Neural cell (in vitro differentiated cells): ENCODE measurements at regions not wholly inside any gene's neighbourhood (a gene's known extent, or its start where the extent isn't known, plus 50 kb on each side); places are given as distances from the start of the nearest gene placed in this dataset.

Experiments
- H2AFZ ChIP-seq: fragments of 200-600, 300-800 bp; sonication (generic), shearing (Covaris generic); 2 replicates; pipeline ENCODE4 v1.6.0; 2014; ENCODE audit warnings: low read depth, mild to moderate bottlenecking, antibody characterized with exemption, low read length, moderate library complexity
- H3F3A ChIP-seq: fragments of 200-600 bp; shearing (Covaris generic); 2 replicates; pipeline ENCODE4 v1.6.1; 2016; ENCODE audit warnings: mild to moderate bottlenecking, moderate library complexity, mixed read lengths, antibody characterized with exemption, low read length; ENCODE audit not compliant: insufficient read depth, poor library complexity, severe bottlenecking
- H3K27ac ChIP-seq: fragments of 200-600, 300-800 bp; sonication (generic), shearing (Covaris generic); 2 replicates; pipeline ENCODE4 v1.5.1; 2014; ENCODE audit warnings: mild to moderate bottlenecking, low read length, moderate library complexity
- H3K27me3 ChIP-seq: fragments of 300-800, 200-600 bp; sonication (generic), shearing (Covaris generic); 2 replicates; pipeline ENCODE4 v1.6.0; 2014; ENCODE audit warnings: mild to moderate bottlenecking, low read depth, low read length, moderate library complexity; ENCODE audit not compliant: insufficient read depth
- H3K36me3 ChIP-seq: fragments of 300-800, 200-600 bp; sonication (generic), shearing (Covaris generic); 2 replicates; pipeline ENCODE4 v1.5.1; 2014; ENCODE audit warnings: mild to moderate bottlenecking, antibody characterized with exemption, low read length, moderate library complexity; ENCODE audit not compliant: insufficient read depth
- H3K4me2 ChIP-seq: fragments of 300-800, 200-600 bp; sonication (generic), shearing (Covaris generic); 2 replicates; pipeline ENCODE4 v1.6.0; 2014; ENCODE audit warnings: mild to moderate bottlenecking, low read length
- H3K4me3 ChIP-seq: fragments of 300-800, 200-600 bp; sonication (generic), shearing (Covaris generic); 2 replicates; pipeline ENCODE4 v1.5.1; 2014; ENCODE audit warnings: mild to moderate bottlenecking, low read length, moderate library complexity
- H3K79me2 ChIP-seq: fragments of 200-600 bp; shearing (Covaris generic); replicated peaks from 2 replicates; pipeline ENCODE4 v1.6.0; 2014; ENCODE audit warnings: mild to moderate bottlenecking, low read length, moderate library complexity; ENCODE audit not compliant: insufficient read depth
- H3K9ac ChIP-seq: fragments of 300-800, 200-600 bp; sonication (generic), shearing (Covaris generic); 2 replicates; pipeline ENCODE4 v1.6.1; 2016; ENCODE audit warnings: mild to moderate bottlenecking, low read length, mixed read lengths
- H3K9me2 ChIP-seq: fragments of 200-600 bp; shearing (Covaris generic); 2 replicates; pipeline ENCODE4 v1.6.1; 2016; ENCODE audit warnings: mild to moderate bottlenecking, low read length, mixed read lengths; ENCODE audit not compliant: insufficient read depth
- H3K9me3 ChIP-seq: fragments of 200-600, 300-800 bp; sonication (generic), shearing (Covaris generic); 2 replicates; pipeline ENCODE4 v1.6.1; 2016; ENCODE audit warnings: mild to moderate bottlenecking, mixed run types, low read length, moderate library complexity, mixed read lengths
- H4K20me1 ChIP-seq: fragments of 200-600 bp; shearing (Covaris generic); 2 replicates; pipeline ENCODE4 v1.6.1; 2016; ENCODE audit warnings: mild to moderate bottlenecking, mixed run types; ENCODE audit not compliant: insufficient read depth
- CTCF ChIP-seq: fragments of 450-650 bp; IDR thresholded peaks from 2 replicates; pipeline ENCODE4 v1.5.1; 2014; ENCODE audit warnings: antibody characterized with exemption, mild to moderate bottlenecking, moderate library complexity; ENCODE audit not compliant: poor library complexity, severe bottlenecking
- EP300 ChIP-seq: fragments of 450-650 bp; conservative IDR thresholded peaks from 2 replicates; pipeline ENCODE4 v1.6.1; 2014; ENCODE audit warnings: antibody characterized with exemption, mild to moderate bottlenecking, moderate library complexity; ENCODE audit not compliant: poor library complexity, severe bottlenecking
- EZH2 ChIP-seq: fragments of 200-600, 300-800 bp; shearing (Covaris generic), sonication (generic); IDR thresholded peaks from 2 replicates; pipeline ENCODE4 v1.6.1; 2014; ENCODE audit warnings: antibody characterized with exemption, low read length, borderline replicate concordance, mild to moderate bottlenecking; ENCODE audit not compliant: insufficient read depth, poor library complexity, severe bottlenecking
- MXI1 ChIP-seq: fragments of 450-650 bp; conservative IDR thresholded peaks from 2 replicates; pipeline ENCODE4 v1.6.1; 2014; ENCODE audit warnings: antibody characterized with exemption, mild to moderate bottlenecking; ENCODE audit not compliant: poor library complexity, severe bottlenecking
- POLR2AphosphoS5 ChIP-seq: IDR thresholded peaks from 2 replicates; pipeline ENCODE4 v1.6.1; 2012
- RAD21 ChIP-seq: fragments of 450-650 bp; conservative IDR thresholded peaks from 2 replicates; pipeline ENCODE4 v1.6.1; 2014; ENCODE audit warnings: antibody characterized with exemption, mild to moderate bottlenecking, moderate library complexity
- SMC3 ChIP-seq: fragments of 450-650 bp; conservative IDR thresholded peaks from 2 replicates; pipeline ENCODE4 v1.6.1; 2014; ENCODE audit warnings: antibody characterized with exemption, mild to moderate bottlenecking, moderate library complexity; ENCODE audit not compliant: poor library complexity
- TAF1 ChIP-seq: IDR thresholded peaks from 2 replicates; pipeline ENCODE4 v1.6.1; 2012; ENCODE audit warnings: low read depth
- TF ChIP-seq, protein P1 (sequence below): IDR thresholded peaks from 2 replicates; pipeline ENCODE4 v1.6.1; 2012; ENCODE audit warnings: borderline replicate concordance

DNA sequence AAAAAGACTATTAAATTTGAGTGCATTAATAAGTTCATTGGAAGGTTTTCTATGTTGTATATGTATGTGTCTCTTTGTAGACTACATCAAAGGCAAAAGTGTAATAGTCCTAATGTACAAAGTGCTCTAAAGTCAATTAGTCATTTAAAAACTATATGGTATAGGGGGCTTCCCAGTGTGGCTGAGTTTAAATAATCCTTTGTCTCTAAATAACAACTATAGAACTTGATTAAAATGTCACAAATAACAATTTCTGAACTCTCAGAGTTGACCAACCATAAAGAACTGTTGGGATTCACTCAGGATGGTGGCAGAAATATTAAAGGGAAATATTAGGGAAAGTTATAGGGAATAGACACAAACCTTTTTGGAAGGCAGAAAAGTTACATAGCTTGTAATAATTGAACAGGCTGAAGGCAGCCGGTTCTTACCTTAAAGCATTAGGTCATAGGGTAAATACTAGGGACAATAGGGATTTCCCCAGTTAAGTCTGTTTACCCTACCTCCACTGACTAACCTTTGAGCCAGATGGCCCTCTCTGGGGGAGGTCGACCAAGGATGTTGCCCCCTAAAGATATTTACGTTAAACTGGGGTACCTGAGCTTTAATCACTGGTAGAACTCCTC lies 1054.2 kb downstream of the ARAP2 start:
- no peaks in the 10 kb centered on the region for H3K9me3 ChIP-seq
- H3K9me2 ChIP-seq = no peaks in the 10 kb centered on the region
- H3K4me3 ChIP-seq = no peak overlapping the region
- no peaks in the 10 kb centered on the region for H3K27me3 ChIP-seq
- no peaks in the 10 kb centered on the region for H3K79me2 ChIP-seq
- no peak overlapping the region for H3K9ac ChIP-seq
- no peak overlapping the region for H3K4me2 ChIP-seq
- TF ChIP-seq EZH2 = no peak
- no peak overlapping the region for H2AFZ ChIP-seq
- H3K36me3 ChIP-seq = no peaks in the 10 kb centered on the region
- H3F3A ChIP-seq = no peaks in the 10 kb centered on the region
- H4K20me1 ChIP-seq = no peaks in the 10 kb centered on the region
- H3K27ac ChIP-seq = no peak overlapping the region

GRCh38 chr4:35201403-35201802 lies 1042.9 kb downstream of the ARAP2 start:
- Histone ChIP-seq H3F3A (no peaks in the 10 kb centered on the region), H2AFZ (no peak overlapping the region), H3K36me3 (no peaks in the 10 kb centered on the region), H3K9ac (no peak overlapping the region), H3K4me2 (no peak overlapping the region), H3K27me3 (no peaks in the 10 kb centered on the region), H4K20me1 (no peaks in the 10 kb centered on the region), H3K4me3 (no peak overlapping the region), H3K79me2 (no peaks in the 10 kb centered on the region), H3K27ac (no peak overlapping the region), H3K9me3 (no peaks in the 10 kb centered on the region), H3K9me2 (no peaks in the 10 kb centered on the region)
- TF ChIP-seq, protein P1, sequence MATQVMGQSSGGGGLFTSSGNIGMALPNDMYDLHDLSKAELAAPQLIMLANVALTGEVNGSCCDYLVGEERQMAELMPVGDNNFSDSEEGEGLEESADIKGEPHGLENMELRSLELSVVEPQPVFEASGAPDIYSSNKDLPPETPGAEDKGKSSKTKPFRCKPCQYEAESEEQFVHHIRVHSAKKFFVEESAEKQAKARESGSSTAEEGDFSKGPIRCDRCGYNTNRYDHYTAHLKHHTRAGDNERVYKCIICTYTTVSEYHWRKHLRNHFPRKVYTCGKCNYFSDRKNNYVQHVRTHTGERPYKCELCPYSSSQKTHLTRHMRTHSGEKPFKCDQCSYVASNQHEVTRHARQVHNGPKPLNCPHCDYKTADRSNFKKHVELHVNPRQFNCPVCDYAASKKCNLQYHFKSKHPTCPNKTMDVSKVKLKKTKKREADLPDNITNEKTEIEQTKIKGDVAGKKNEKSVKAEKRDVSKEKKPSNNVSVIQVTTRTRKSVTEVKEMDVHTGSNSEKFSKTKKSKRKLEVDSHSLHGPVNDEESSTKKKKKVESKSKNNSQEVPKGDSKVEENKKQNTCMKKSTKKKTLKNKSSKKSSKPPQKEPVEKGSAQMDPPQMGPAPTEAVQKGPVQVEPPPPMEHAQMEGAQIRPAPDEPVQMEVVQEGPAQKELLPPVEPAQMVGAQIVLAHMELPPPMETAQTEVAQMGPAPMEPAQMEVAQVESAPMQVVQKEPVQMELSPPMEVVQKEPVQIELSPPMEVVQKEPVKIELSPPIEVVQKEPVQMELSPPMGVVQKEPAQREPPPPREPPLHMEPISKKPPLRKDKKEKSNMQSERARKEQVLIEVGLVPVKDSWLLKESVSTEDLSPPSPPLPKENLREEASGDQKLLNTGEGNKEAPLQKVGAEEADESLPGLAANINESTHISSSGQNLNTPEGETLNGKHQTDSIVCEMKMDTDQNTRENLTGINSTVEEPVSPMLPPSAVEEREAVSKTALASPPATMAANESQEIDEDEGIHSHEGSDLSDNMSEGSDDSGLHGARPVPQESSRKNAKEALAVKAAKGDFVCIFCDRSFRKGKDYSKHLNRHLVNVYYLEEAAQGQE = no peak
- TF ChIP-seq MXI1 (no peak), TAF1 (no peak), EP300 (no peak), CTCF (no peak), RAD21 (no peak), POLR2AphosphoS5 (no peak), EZH2 (no peak), SMC3 (no peak)

- no peaks in the 10 kb centered on the region for H3K79me2 ChIP-seq
- H4K20me1 ChIP-seq = no peaks in the 10 kb centered on the region
- no peaks in the 10 kb centered on the region for H3K36me3 ChIP-seq
- no peaks in the 10 kb centered on the region for H3K9me3 ChIP-seq
- no peak overlapping the region for H3K4me3 ChIP-seq
- TF ChIP-seq CTCF (no peak), EP300 (no peak), RAD21 (no peak), SMC3 (no peak), TAF1 (no peak), MXI1 (no peak), POLR2AphosphoS5 (no peak), EZH2 (no peak)
- TF ChIP-seq, protein P1 = no peak
- no peak overlapping the region for H3K4me2 ChIP-seq
- H3K9ac ChIP-seq = no peak overlapping the region
- H3F3A ChIP-seq = no peaks in the 10 kb centered on the region
- no peak overlapping the region for H3K27ac ChIP-seq
- H3K27me3 ChIP-seq = no peaks in the 10 kb centered on the region
- no peaks in the 10 kb centered on the region for H3K9me2 ChIP-seq
- H2AFZ ChIP-seq = no peak overlapping the region
Observed at GRCh38 chr4:35216636-35217035, 1027.7 kb downstream of the ARAP2 start.
